K562 (cell line): ENCODE measurements at regions not wholly inside any gene's neighbourhood (a gene's known extent, or its start where the extent isn't known, plus 50 kb on each side); places are given as distances from the start of the nearest gene placed in this dataset.

Source experiments
- ARID2 ChIP-seq: fragments of 450-650 bp; IDR thresholded peaks from 2 replicates; pipeline ENCODE4 v1.6.1; 2017; ENCODE audit warnings: antibody characterized with exemption, mild to moderate bottlenecking
- BRCA1 ChIP-seq, 2 experiments: fragments of 450-650 bp in 1 of 2; sonication (generic) in 1 of 2; formaldehyde crosslinking in 1 of 2; IDR thresholded peaks; 2 replicates each; pipeline versions ENCODE4 v1.5.0 to v1.6.1; 2017 to 2020; ENCODE audit warnings: mild to moderate bottlenecking in 1 of 2, missing genetic modification reagents in 1 of 2
- CBFA2T3 ChIP-seq: fragments of 450-650 bp; IDR thresholded peaks from 2 replicates; pipeline ENCODE4 v1.6.1; 2017
- ESRRA ChIP-seq: fragments of 450-650 bp; IDR thresholded peaks from 2 replicates; pipeline ENCODE4 v1.6.1; 2014; ENCODE audit warnings: low read depth, mild to moderate bottlenecking, moderate library complexity, borderline replicate concordance
- ETV5 ChIP-seq: sonication (generic); formaldehyde crosslinking; IDR thresholded peaks from 2 replicates; pipeline ENCODE4 v1.4.0; 2020; ENCODE audit warnings: low read depth, mild to moderate bottlenecking, missing genetic modification reagents
- NFE2 ChIP-seq: IDR thresholded peaks from 2 replicates; pipeline ENCODE4 v1.6.1; 2014; ENCODE audit warnings: antibody characterized with exemption, low read depth
- PCBP1 ChIP-seq: fragments of 200-400 bp; formaldehyde crosslinking; IDR thresholded peaks from 2 replicates; pipeline ENCODE4 v1.6.1; 2018; ENCODE audit warnings: mild to moderate bottlenecking, low read depth, low read length; ENCODE audit not compliant: poor library complexity, severe bottlenecking
- RBFOX2 ChIP-seq: fragments of 200-400 bp; formaldehyde crosslinking; IDR thresholded peaks from 2 replicates; pipeline ENCODE4 v1.6.1; 2017; ENCODE audit warnings: low read depth, mild to moderate bottlenecking, low read length, moderate library complexity
- SMAD3 ChIP-seq: fragments of 450-650 bp; formaldehyde crosslinking; conservative IDR thresholded peaks from 2 replicates; pipeline ENCODE4 v1.4.0; 2020; ENCODE audit warnings: mild to moderate bottlenecking
- SREBF2 ChIP-seq: sonication (generic); formaldehyde crosslinking; IDR thresholded peaks from 2 replicates; pipeline ENCODE4 v1.4.0; 2020; ENCODE audit warnings: mild to moderate bottlenecking, missing genetic modification reagents
- TSC22D4 ChIP-seq: fragments of 450-650 bp; IDR thresholded peaks from 2 replicates; pipeline ENCODE4 v1.6.1; 2016; ENCODE audit warnings: missing genetic modification characterization, missing biosample characterization, control low read depth
- TF ChIP-seq, protein P1 (sequence below): fragments of 450-650 bp; IDR thresholded peaks from 2 replicates; pipeline ENCODE4 v1.6.1; 2016; ENCODE audit warnings: low read depth
- TF ChIP-seq, protein P2 (sequence below), 2 experiments: fragments of 450-650 bp; conservative IDR thresholded peaks; 2 replicates each; pipeline ENCODE4 v1.6.1; 2017; ENCODE audit warnings: mild to moderate bottlenecking in 2 of 2, moderate library complexity in 2 of 2
- TF ChIP-seq, protein P3 (sequence below): sonication (generic); formaldehyde crosslinking; IDR thresholded peaks from 2 replicates; pipeline ENCODE4 v1.8.0; 2022; ENCODE audit warnings: mild to moderate bottlenecking, missing genetic modification reagents, borderline replicate concordance
- TF ChIP-seq, protein P4 (sequence below): fragments of 450-650 bp; formaldehyde crosslinking; IDR thresholded peaks from 2 replicates; pipeline ENCODE4 v1.4.0; 2022; ENCODE audit warnings: mild to moderate bottlenecking, moderate library complexity

DNA sequence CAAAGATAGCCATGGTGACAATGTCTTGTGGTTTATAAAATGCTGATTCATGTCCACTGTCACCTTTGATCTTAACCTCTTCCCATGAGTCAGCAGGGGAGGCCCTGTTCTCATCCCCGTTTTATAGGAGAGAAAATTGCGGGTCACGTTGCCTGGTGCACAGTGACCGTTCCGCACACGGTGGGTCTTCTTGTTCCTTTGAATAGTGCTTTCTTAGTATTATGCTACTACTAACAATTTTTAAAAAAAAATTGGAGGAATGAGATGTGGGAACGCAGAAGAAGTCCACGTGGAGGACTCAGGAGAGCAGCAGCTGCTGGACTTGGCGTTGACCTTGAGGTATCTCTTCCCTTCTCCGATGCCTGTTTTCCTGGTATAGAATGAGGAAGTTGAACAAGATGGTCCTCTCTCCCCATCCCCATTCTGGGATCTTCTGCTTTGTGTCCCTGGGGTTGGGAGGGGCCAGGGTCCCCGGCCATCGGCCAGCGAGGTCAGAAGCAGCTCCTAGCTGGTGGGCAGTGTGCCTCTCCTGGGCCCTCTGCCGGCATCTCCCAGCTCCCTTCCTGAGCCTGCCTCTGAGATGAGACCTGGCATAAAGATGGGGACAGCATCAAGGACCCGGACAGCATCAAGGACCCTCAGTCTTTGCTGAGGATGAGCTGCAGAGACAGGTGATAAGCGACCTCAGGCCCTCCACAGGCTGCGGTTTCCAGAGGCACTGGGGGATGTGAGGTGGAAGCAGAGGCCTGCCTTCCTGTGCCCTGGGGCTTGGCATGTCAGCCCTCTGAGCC, 143.9 kb downstream of the C9orf50 start (continued):
- TF ChIP-seq, protein P1, sequence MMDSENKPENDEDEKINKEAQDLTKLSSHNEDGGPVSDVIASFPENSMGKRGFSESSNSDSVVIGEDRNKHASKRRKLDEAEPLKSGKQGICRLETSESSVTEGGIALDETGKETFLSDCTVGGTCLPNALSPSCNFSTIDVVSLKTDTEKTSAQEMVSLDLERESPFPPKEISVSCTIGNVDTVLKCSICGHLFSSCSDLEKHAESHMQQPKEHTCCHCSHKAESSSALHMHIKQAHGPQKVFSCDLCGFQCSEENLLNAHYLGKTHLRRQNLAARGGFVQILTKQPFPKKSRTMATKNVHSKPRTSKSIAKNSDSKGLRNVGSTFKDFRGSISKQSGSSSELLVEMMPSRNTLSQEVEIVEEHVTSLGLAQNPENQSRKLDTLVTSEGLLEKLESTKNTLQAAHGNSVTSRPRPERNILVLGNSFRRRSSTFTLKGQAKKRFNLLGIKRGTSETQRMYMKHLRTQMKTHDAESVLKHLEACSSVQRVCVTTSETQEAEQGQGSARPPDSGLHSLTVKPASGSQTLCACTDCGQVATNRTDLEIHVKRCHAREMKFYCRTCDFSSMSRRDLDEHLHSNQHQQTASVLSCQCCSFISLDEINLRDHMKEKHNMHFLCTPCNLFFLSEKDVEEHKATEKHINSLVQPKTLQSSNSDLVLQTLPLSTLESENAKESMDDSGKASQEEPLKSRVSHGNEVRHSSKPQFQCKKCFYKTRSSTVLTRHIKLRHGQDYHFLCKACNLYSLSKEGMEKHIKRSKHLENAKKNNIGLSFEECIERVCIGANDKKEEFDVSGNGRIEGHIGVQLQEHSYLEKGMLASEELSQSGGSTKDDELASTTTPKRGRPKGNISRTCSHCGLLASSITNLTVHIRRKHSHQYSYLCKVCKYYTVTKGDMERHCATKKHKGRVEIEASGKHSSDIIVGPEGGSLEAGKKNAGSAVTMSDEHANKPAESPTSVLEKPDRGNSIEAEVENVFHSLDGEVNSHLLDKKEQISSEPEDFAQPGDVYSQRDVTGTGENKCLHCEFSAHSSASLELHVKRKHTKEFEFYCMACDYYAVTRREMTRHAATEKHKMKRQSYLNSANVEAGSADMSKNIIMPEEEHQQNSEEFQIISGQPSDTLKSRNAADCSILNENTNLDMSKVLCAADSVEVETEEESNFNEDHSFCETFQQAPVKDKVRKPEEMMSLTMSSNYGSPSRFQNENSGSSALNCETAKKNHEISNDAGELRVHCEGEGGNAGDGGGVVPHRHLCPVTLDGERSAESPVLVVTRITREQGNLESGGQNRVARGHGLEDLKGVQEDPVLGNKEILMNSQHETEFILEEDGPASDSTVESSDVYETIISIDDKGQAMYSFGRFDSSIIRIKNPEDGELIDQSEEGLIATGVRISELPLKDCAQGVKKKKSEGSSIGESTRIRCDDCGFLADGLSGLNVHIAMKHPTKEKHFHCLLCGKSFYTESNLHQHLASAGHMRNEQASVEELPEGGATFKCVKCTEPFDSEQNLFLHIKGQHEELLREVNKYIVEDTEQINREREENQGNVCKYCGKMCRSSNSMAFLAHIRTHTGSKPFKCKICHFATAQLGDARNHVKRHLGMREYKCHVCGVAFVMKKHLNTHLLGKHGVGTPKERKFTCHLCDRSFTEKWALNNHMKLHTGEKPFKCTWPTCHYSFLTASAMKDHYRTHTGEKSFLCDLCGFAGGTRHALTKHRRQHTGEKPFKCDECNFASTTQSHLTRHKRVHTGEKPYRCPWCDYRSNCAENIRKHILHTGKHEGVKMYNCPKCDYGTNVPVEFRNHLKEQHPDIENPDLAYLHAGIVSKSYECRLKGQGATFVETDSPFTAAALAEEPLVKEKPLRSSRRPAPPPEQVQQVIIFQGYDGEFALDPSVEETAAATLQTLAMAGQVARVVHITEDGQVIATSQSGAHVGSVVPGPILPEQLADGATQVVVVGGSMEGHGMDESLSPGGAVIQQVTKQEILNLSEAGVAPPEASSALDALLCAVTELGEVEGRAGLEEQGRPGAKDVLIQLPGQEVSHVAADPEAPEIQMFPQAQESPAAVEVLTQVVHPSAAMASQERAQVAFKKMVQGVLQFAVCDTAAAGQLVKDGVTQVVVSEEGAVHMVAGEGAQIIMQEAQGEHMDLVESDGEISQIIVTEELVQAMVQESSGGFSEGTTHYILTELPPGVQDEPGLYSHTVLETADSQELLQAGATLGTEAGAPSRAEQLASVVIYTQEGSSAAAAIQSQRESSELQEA: no peak
- TF ChIP-seq, protein P2, sequence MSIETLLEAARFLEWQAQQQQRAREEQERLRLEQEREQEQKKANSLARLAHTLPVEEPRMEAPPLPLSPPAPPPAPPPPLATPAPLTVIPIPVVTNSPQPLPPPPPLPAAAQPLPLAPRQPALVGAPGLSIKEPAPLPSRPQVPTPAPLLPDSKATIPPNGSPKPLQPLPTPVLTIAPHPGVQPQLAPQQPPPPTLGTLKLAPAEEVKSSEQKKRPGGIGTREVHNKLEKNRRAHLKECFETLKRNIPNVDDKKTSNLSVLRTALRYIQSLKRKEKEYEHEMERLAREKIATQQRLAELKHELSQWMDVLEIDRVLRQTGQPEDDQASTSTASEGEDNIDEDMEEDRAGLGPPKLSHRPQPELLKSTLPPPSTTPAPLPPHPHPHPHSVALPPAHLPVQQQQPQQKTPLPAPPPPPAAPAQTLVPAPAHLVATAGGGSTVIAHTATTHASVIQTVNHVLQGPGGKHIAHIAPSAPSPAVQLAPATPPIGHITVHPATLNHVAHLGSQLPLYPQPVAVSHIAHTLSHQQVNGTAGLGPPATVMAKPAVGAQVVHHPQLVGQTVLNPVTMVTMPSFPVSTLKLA (conservative IDR thresholded peaks at IDR 0.05): peak; percentile 79 to 81
- TF ChIP-seq, protein P3, sequence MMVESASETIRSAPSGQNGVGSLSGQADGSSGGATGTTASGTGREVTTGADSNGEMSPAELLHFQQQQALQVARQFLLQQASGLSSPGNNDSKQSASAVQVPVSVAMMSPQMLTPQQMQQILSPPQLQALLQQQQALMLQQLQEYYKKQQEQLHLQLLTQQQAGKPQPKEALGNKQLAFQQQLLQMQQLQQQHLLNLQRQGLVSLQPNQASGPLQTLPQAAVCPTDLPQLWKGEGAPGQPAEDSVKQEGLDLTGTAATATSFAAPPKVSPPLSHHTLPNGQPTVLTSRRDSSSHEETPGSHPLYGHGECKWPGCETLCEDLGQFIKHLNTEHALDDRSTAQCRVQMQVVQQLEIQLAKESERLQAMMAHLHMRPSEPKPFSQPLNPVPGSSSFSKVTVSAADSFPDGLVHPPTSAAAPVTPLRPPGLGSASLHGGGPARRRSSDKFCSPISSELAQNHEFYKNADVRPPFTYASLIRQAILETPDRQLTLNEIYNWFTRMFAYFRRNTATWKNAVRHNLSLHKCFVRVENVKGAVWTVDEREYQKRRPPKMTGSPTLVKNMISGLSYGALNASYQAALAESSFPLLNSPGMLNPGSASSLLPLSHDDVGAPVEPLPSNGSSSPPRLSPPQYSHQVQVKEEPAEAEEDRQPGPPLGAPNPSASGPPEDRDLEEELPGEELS (CRISPR knock-in tag): no peak
- TF ChIP-seq NFE2 (peak; percentile 98), ETV5 (CRISPR knock-in tag) (no peak), ESRRA (peak; percentile 97), PCBP1 (no peak), BRCA1 (IDR thresholded peaks at IDR 0.05) (no peak), BRCA1 (CRISPR knock-in tag; IDR thresholded peaks at IDR 0.05) (no peak), TSC22D4 (tag) (no peak), ARID2 (no peak), CBFA2T3 (no peak; the same call in 1 of the 2 replicates), RBFOX2 (0 out of 2 replicates have a peak, but pooled peaks have one; percentile 20), SREBF2 (CRISPR knock-in tag) (no peak), SMAD3 (no peak)
- TF ChIP-seq, protein P4, sequence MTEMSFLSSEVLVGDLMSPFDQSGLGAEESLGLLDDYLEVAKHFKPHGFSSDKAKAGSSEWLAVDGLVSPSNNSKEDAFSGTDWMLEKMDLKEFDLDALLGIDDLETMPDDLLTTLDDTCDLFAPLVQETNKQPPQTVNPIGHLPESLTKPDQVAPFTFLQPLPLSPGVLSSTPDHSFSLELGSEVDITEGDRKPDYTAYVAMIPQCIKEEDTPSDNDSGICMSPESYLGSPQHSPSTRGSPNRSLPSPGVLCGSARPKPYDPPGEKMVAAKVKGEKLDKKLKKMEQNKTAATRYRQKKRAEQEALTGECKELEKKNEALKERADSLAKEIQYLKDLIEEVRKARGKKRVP (CRISPR knock-in tag): no peak
